Sciatic nerve (tissue), 2 donors: ENCODE measurements at regions not wholly inside any gene's neighbourhood (a gene's known extent, or its start where the extent isn't known, plus 50 kb on each side); places are given as distances from the start of the nearest gene placed in this dataset.
"Not testable (repeated sequence)": the region's sequence is repeated elsewhere in the genome, so short reads cannot be mapped to it uniquely, and the experiment has no call there.

Experiments used
- ATAC-seq: fragments of 200-7000 bp; cut with Tn5 transposase; one replicate; pipeline ENCODE4 v1.9.1; 2020; ENCODE audit warnings: mild to moderate bottlenecking, moderate library complexity
- DNase-seq: peaks from one replicate; pipeline ENCODE4 v3.0.0-alpha.2; 2020; ENCODE audit warnings: low spot score
- intact Hi-C: fragments of 100-400 bp; cut with DNase I; formaldehyde crosslinking; loops from one replicate; pipeline ENCODE4 v1.14.2; 2022
- donor health status: DM: no; HTN: no; CAD: no.
- donor health status: DM: no; HTN: no; CAD: no.

DNA sequence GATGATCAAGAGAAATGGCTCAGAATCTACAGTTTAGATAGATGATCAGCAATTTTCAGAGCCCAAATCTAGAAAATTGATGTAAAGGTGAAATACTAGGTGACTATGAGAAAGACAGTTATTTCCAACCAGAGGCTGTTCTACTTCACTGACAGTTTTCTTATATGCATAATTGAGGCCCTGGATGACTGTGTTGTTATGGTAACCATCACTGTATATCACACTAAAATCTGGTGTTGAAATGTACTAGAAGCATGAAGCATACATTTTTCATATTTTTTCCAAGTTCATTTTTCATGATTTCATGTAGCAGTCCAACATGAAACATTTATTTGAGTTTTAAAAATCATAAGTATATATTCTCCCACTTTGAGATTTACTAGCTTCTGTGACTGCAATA lies 87.4 kb downstream of the ATXN3L start:
- ATAC-seq (no peak), DNase-seq (no peak)
- intact Hi-C loops, result no loop called here

DNA sequence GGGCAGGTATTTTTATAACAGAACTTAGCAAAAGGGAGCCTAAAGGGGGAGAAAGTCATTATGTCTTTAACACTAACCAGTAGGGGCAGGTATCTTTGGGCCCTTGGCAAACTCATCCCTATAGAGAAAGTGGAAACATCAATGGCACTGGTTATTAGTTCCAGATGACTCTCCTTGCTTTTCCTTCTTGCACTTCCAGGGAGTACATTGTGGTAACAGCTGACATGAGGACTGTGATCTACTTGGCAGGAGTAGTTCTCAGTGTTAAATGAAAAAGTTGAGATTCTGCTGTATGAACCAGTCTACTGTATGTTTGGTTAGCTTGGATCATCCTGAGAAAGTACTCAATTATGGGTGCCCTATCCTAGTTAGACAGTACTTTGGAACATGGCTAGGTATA lies 93.6 kb downstream of the ATXN3L start:
- intact Hi-C loops, result no loop called here
- DNase-seq (no peak), ATAC-seq (no peak)

DNA sequence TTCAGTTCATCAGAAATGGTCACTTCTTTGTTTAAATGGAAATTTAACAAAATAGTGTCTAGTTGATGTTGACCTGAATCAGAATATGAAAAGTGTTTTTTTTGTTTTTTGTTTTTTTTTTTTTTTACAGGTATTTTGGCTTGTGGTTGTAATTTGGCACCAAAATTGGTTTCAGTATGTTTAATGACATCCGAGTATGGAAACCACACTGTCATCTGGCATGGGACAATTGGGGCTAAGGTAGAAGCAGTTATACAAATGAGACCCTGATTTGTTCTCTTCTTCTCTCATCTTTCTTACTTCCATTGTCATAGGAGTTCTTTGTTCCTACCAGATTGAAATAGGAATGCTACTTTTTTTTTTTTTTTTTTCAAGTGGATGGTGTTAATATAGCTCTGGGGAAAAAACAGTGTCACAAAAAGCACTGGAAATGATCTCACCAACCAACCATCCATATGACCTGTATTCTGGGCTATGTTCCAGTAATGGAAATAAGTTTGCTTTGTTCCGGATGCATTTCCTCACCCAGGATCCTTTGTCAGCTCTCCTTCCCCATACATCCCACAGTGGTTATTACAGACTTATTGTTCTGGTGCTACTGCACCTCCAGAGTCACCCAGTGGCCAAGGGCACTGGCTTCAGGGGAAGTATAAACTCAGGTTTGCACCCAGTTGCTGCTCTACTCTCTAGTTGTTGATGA lies 95.8 kb downstream of the ATXN3L start:
- ATAC-seq (peak; percentile 60), DNase-seq (no peak)
- intact Hi-C loops, result no loop called here

DNA sequence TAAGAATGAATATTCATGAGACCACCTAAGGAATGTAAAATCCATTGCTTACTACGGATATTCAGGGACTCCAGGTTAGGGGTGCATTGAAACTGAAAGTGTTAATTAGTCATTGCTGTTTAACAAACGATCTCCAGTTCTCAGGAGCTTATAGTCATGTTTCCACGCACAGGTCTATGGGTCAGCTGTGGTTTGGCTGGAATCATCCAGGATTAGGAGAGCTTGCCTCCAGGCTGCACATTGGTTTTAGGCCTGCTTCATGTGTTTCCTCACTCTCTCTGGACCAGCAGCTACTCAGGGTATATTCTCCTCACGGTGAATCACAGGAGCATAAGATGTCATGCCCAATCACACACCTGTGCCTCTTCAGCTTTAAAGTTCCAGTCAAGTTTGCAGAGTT lies 98.9 kb downstream of the ATXN3L start:
- DNase-seq (no peak), ATAC-seq (peak; percentile 46)
- intact Hi-C loops, result no loop called here

DNA sequence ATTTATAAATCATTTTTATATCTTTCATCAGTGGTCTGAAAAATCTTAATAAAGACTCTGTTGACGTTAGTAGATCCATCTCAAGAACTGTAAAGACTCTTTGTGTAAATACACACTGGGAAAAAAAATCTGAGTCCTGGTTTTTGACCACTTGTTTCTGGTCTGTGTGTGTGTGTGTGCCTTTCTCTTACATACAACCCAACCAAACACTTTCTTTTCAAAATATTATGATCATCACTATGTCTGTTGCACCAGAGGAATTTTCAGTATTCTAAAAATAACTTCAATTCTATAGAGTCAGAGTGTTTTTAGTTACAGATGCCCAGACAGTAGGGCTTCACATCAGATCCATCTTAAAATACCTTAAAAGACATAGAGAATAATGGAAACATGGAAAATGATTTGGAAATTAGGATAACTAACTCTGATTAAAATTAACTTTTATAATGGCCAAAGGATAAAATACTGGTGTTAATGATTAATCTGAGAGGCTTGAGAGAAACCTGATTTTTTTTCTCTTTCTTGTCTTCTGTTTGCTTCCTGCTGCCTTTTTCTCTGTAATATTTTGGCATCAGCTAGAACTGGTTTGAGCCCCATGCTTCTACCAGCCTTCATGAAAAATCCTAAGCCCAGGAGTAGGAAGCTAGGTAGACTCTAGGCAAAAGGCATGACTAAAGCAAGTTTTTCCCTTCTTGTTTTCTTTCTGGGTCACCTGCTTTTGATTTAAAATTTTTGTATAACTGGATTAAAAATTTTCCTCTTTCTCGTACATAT lies 99.7 kb downstream of the ATXN3L start:
- ATAC-seq (no peak), DNase-seq (no peak)
- intact Hi-C loops, result no loop called here

DNA sequence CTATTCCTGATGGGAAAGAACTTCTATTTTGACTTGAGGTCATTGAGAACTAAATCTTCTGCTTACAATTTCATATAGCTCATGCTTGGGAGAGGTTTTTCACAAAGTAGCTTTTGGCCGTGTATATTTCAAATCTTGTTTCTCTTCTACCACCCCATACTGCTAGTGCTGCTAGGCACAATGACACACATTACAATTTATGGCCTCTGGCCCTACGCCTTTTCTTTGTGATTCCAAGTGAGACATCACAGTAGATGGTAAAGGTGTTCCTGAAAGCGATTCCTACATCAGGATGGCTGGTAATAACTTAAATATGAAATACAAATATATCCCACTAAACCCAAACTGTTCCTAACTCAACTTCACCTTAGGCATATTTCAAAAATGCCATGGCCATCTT lies 101.1 kb downstream of the ATXN3L start:
- no peak for DNase-seq
- intact Hi-C loops, result no loop called here

DNA sequence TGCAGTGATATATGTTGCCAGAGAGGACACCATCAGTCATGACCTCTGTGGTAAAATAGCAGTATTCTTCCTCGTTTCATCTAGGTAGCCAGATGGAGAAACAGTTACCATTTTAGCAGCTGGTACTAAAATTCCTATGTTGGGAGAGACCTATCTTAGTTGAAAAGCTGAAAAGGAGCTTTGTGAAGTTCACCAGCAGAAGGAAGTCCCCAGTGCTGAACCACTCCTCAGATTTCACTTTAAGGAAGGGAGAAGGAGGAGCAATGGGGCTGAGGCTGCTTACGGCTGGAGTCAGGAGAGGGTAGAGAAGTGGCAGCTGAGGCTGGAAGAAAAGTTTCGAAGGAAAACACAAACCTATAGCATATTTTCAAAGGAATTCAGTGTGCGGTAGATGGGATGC lies 103.7 kb downstream of the ATXN3L start:
- ATAC-seq (peak; percentile 49), DNase-seq (no peak)
- intact Hi-C loops, result no loop called here

More for the DNA sequence above, 101.1 kb downstream of the ATXN3L start:
- no peak for ATAC-seq

DNA sequence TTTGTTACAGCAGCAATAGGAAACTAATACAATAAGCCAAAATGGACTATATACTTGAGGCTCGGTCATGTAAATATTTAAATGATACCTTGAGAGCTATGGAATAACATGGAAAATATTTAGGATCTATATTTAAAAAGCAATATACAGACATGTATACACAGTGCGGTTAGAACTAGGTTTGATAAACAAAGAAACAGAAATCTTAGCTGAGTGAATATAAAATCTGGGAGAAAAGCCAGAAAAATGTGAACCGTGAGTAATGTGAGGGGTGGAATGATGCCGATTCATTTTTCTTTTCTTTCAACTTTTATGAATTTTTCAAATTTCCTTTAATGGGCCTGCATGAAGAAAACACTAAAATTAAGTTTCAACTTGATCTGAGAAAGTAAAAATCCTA lies 104.1 kb downstream of the ATXN3L start:
- intact Hi-C loops, result no loop called here
- DNase-seq, result no peak
- ATAC-seq, result no peak

DNA sequence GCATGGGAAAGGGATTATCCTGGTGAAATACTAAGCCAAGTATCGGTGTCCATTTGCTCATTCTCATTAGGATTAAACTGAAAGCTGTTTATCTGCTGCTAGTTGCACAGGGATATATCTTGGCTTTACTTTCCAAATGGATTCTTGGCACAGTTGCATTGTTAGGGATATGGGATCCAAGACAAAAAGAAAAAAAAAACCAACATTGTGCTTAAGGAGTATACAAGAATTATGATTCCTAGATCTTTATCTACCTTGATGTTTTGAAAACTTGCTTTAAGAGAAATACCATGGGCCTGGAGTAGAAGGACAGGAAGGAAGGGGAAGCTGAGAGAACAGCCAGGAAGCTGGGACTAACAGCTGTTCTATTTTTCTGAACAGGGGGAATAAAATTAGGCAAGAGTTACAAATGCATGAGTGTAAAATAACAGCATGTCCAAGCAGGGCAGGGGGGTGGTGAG lies 107.6 kb downstream of the ATXN3L start:
- intact Hi-C loops, result no loop called here
- ATAC-seq (no peak), DNase-seq (no peak)

DNA sequence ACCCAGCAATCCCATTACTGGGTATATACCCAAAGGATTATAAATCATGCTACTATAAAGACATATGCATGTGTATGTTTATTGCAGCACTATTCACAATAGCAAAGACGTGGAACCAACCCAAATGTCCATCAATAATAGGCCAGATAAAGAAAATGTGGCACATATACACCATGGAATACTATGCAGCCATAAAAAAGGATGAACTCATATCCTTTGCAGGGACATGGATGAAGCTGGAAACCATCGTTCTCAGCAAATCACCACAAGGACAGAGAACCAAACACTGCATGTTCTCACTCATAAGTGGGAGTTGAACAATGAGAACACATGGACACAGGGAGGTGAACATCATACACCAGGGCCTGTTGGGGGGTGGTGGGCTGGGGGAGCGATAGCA lies 109.7 kb downstream of the ATXN3L start:
- ATAC-seq, intact Hi-C loops, DNase-seq: not testable (repeated sequence)

DNA sequence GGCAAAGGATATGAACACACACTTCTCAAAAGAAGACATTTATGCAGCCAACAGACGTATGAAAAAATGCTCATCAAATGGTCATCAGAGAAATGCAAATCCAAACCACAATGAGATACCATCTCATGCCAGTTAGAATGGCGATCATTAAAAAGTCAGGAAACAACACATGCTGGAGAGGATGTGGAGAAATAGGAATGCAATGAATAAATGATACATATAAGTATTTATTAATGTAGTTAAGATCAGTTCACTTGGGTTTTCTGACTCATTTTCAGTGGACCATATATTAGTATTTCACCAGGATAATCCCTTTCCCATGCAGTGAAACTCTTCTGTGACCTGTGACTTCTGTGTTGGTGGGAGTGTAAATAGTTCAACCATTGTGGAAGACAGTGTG lies 110.1 kb downstream of the ATXN3L start:
- DNase-seq, intact Hi-C loops, ATAC-seq: not testable (repeated sequence)

DNA sequence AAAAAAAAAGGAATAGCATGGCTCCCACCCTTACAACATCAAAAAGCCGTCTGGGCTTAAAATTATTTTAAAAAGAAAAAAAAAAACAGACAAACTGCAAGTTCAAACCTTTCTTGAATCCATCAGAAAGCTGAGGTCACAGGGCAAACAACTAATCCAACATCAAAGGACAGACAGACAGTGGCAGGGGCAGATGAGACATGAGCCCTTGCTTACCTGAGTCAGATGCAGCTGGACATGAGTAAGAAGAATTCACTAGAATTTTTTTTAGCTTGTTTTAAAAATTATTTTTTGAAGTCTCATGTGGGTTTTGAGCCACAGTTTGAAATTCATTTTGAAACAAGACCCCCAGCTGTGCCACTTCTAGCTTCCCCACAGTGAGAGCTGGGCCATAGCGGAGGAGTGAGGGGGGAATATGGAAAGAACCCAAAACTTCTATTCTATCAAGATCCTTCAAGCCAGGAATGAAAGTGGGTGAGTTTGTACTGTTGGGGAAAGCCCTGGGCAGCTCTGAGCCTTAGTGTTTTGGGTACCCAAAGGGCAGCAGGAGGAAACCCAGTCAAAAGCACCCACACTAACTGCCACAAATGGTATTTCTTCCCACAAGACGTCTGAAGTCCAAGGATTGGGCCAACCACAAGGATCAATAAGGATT lies 111.4 kb downstream of the ATXN3L start:
- ATAC-seq (no peak), DNase-seq (no peak)
- intact Hi-C loops, result no loop called here

DNA sequence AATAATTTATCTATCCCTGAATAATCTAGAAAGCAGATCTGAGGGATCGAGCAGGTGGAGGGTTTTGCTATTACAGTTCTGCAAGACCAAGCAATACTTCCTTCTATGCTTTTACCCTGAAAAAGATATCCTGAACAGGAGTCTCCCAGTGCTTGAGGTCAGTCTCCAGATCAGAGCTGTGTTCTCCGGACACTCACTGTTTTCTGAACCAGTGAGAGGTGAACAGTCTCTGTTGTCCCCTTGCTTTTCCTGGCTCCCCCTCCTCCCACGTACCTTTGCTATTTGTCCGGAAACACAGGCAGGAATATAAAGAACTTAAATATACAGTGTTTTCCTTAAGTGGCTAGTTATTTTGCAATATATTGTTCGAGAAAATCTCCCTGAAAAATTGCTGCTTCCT lies 116.6 kb downstream of the ATXN3L start:
- ATAC-seq (no peak), DNase-seq (no peak)
- intact Hi-C loops, result no loop called here

DNA sequence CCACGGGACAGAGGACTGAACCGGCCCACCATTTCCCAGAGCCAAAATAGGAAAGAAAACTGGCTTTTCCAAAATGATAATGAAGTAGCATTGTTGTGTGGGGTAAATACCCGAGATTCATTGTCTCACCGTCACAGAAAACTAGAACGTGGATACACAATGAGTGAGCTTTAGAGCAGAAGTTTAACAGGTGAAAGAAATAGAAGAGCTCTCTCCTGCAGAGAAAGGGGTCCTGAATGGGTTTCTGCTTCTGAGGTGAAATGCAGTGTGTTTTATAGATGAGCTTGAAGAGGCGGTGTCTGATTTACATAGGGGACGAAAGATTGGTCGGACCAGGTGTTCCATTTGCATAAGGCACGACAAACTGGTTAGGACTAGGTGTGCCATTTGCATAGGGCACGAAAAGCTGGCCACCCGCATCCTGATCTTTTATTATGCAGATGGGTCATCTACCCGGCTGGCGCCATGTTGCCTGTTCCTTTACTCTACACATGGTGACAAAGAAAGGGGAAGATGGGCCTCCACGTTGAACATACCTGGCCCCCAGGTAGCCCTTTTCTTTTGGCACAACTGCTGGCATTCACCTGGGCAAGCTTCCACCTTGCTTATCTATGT lies 118.1 kb downstream of the ATXN3L start:
- DNase-seq (no peak), ATAC-seq (no peak)
- intact Hi-C loops, result no loop called here

DNA sequence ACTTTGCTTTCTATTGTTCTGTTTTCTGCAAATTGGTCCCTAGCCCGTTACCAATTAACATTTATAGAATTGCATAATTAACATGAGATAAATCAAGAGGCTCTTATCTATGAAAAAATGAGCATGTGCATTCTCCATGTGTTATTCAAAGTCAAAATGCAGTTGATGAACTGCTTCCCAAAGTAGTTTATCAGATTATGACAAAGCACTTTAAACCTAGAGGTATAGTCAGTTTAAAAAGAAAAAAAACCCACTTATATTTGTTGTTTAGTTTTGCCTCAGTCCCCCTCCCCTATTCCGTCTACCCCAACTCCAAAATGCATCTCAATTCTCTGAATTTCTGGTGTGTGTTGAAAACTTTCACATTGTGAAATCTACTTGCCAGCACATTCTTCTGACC lies 119.5 kb downstream of the ATXN3L start:
- DNase-seq (no peak), ATAC-seq (no peak)
- intact Hi-C loops, result no loop called here

DNA sequence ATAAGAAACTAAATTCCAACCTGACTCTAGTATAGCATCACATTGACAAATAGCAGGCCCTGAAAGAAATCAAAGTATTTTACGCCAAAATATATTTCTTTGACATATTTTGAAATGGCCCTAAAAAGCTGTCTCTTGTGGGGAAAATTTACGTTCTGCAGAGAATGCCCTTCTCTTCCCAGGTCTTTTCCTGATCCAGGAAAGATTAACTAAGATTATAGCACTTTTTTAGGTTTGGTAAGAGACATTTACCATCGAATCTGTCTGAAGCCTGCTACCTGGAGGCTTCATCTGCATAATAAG lies 121.1 kb downstream of the ATXN3L start:
- ATAC-seq (no peak), DNase-seq (no peak)
- intact Hi-C loops, result no loop called here

DNA sequence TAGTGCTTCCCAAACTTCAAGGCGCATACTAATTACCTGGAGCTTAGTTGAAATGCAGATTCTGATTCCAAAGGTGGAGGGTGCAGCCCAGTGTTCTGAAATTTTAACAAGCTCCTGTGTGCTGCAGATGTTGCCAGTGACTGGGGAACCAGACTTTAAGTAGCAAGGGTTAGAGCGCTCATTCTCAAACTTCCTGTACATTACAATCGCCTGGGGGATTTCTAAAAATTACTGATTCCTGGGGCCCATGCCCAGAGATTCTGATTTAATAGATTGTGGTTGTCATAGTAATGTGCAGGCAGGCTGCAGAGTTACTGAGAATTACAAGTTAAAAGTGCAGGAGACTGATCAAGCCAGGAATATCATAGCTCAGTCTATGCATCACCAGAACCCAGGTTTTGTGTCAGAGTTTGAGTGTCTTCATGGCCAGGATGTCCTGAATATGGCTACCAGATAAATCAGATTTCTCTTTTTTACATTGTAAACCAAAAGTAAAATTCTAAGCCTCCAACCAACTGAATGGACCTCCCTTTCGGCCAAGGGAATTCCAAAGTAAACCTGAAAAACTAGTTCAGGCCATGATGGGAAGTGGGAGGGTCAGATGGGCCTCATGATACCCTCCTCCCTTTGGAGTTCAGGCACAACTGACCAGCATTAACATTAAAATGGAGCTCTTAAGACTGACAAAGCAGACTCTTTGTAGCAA lies 121.6 kb downstream of the ATXN3L start:
- intact Hi-C loops, result no loop called here
- no peak for DNase-seq
- ATAC-seq, result no peak

DNA sequence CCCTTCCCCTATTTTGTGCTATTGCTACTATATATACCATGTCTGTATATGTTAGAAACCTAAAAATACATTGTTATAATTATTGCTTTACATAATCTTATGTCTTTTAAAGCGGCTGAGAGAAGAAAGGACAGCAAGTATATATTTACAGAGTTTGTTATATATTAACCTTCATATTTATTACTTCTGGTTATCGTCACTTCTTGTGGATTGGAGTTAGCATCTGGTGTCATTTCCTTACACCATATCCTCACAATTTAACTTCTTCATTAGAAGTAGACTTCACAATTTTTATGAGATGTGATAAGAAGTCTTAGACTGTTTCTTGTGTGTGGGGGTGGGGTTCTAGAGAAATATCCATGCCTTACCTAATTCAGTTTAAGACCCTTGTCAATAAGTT lies 123.1 kb downstream of the ATXN3L start:
- DNase-seq, result no peak
- intact Hi-C loops, result no loop called here

DNA sequence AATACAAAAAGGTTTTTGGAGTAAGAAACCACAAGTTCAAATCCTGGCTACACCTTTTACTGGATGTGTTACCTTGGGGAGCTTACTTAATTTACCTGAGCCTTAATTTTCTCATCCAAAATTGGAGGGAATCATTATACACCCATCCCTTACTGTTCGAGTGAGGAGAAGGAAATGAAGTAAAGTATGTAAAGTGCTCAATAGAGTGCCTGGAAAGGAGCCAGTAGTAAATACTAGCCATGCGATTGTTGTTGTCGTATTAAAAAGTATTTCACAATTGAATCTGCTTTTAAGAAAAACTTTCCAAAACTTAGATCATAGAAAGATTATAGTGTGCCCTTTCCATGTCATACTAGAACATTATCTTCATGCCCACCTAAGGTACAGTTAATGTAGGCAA lies 124.5 kb downstream of the ATXN3L start:
- DNase-seq (no peak), ATAC-seq (no peak)
- intact Hi-C loops, result no loop called here

More for the DNA sequence above, 123.1 kb downstream of the ATXN3L start:
- ATAC-seq, result no peak
